Gastroesophageal sphincter (tissue), 3 donors: ENCODE measurements at regions not wholly inside any gene's neighbourhood (a gene's known extent, or its start where the extent isn't known, plus 50 kb on each side); places are given as distances from the start of the nearest gene placed in this dataset.

ENCODE experiments used
- POLR2A ChIP-seq, 2 donors: fragments of 450-650 bp; IDR thresholded peaks; one replicate each; pipeline ENCODE4 v1.6.1; 2017; ENCODE audit warnings: antibody characterized with exemption in 2 of 2, mild to moderate bottlenecking in 2 of 2, moderate library complexity in 1 of 2
- POLR2AphosphoS5 ChIP-seq: sonication (generic); formaldehyde crosslinking; IDR thresholded peaks from one replicate; pipeline ENCODE4 v1.6.1; 2017; ENCODE audit warnings: antibody characterized with exemption
- TF ChIP-seq, protein P1 (sequence below), 4 experiments: fragments of 200-600 bp in 2 of 4; fragments of 450-650 bp in 2 of 4; sonication (generic) in 1 of 4; IDR thresholded peaks; one replicate each; pipeline ENCODE4 v1.5.1; 2017 to 2019; ENCODE audit warnings: antibody characterized with exemption in 4 of 4, mild to moderate bottlenecking in 2 of 4, moderate library complexity in 2 of 4

DNA sequence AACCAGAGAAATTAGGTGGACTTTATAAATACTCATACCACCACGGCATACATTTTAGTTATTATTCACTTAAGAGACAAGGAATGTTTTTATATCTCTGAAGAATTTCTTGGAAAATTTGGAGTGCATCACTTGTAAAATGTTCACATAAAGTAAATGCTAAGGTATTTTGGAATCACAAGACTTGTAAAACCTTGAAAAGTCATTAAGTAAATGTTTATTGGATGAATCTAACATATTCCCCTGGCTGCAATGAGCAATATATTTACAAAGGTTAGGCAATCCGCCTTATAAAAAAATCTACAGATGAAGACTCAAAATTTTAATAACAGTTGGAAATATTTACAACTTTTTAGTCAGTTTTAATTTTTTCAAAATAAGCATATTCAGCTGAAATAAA, 287.4 kb upstream of the ALG10 start:
- TF ChIP-seq, protein P1, sequence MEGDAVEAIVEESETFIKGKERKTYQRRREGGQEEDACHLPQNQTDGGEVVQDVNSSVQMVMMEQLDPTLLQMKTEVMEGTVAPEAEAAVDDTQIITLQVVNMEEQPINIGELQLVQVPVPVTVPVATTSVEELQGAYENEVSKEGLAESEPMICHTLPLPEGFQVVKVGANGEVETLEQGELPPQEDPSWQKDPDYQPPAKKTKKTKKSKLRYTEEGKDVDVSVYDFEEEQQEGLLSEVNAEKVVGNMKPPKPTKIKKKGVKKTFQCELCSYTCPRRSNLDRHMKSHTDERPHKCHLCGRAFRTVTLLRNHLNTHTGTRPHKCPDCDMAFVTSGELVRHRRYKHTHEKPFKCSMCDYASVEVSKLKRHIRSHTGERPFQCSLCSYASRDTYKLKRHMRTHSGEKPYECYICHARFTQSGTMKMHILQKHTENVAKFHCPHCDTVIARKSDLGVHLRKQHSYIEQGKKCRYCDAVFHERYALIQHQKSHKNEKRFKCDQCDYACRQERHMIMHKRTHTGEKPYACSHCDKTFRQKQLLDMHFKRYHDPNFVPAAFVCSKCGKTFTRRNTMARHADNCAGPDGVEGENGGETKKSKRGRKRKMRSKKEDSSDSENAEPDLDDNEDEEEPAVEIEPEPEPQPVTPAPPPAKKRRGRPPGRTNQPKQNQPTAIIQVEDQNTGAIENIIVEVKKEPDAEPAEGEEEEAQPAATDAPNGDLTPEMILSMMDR (IDR thresholded peaks at IDR 0.05): no peak
- TF ChIP-seq POLR2AphosphoS5 (no peak), POLR2A (IDR thresholded peaks at IDR 0.05) (no peak)
